ENCODE measurements at regions not wholly inside any gene's neighbourhood (a gene's known extent, or its start where the extent isn't known, plus 50 kb on each side); places are given as distances from the start of the nearest gene placed in this dataset.

- peak in 1 of 3 experiments; percentile 45; a peak in 2 of 6 replicates for TF ChIP-seq CTCF (IDR thresholded peaks at IDR 0.05 in 2 of 3, conservative IDR thresholded peaks at IDR 0.05 in 1 of 3; ENCODE audit: insufficient read depth in 2 of 3, low read depth in 1 of 3, low read length in 3 of 3)
- TF ChIP-seq CBFA2T2 (conservative IDR thresholded peaks at IDR 0.05): peak; percentile 53
- peak; percentile 86 for TF ChIP-seq PKNOX1 (IDR thresholded peaks at IDR 0.05)
- TF ChIP-seq NFYB (IDR thresholded peaks at IDR 0.05; ENCODE audit: extremely low read depth, insufficient read length): peak; percentile 62
- TF ChIP-seq JUND (IDR thresholded peaks at IDR 0.05; ENCODE audit: borderline replicate concordance, low read depth, low read length): peak; percentile 83
- peak; percentile 84; the same call in 2 of the 3 replicates for TF ChIP-seq JUND (tag; IDR thresholded peaks at IDR 0.05; ENCODE audit: borderline replicate concordance, low read depth, low read length)
- TF ChIP-seq MAX (CRISPR knock-in tag; IDR thresholded peaks at IDR 0.05): no peak
- TF ChIP-seq RNF219 (CRISPR knock-in tag; IDR thresholded peaks at IDR 0.05): no peak
- no peak for TF ChIP-seq IRF1 (CRISPR knock-in tag; IDR thresholded peaks at IDR 0.05; ENCODE audit: borderline replicate concordance)
- no peak for TF ChIP-seq CCAR2 (IDR thresholded peaks at IDR 0.05; ENCODE audit: low read depth, low read length)
- no peak for TF ChIP-seq HDGF (IDR thresholded peaks at IDR 0.05)
- peak; percentile 47; the same call in 1 of the 2 replicates for TF ChIP-seq L3MBTL2 (IDR thresholded peaks at IDR 0.05)
- TF ChIP-seq MYBL2 (IDR thresholded peaks at IDR 0.05; ENCODE audit: low read depth): peak; percentile 19; the same call in 1 of the 2 replicates
- no peak for TF ChIP-seq MYBL2 (CRISPR knock-in tag; IDR thresholded peaks at IDR 0.05; ENCODE audit: borderline replicate concordance)
- TF ChIP-seq FOS (IDR thresholded peaks at IDR 0.05; ENCODE audit: extremely low read depth, insufficient read length): peak; percentile 46
- TF ChIP-seq ZSCAN29 (IDR thresholded peaks at IDR 0.05): no peak
- no peak for TF ChIP-seq RB1 (IDR thresholded peaks at IDR 0.05; ENCODE audit: low read depth)
- peak; percentile 36; the same call in 1 of the 2 replicates for TF ChIP-seq FOXM1 (IDR thresholded peaks at IDR 0.05; ENCODE audit: low read depth)
- no peak for TF ChIP-seq FOXM1 (CRISPR knock-in tag; IDR thresholded peaks at IDR 0.05; ENCODE audit: low read depth)
- TF ChIP-seq ATF3 (IDR thresholded peaks at IDR 0.05): peak; percentile 67; the same call in 1 of the 2 replicates
- TF ChIP-seq ATF3 (CRISPR knock-in tag; conservative IDR thresholded peaks at IDR 0.05): no peak
- no peak for TF ChIP-seq MXD1 (CRISPR knock-in tag; IDR thresholded peaks at IDR 0.05; ENCODE audit: borderline replicate concordance, poor library complexity, severe bottlenecking)
Observed at GRCh38 chr3:5520237-5520636, 332.7 kb downstream of the EDEM1 start (continued).
